Ascending aorta (tissue), 2 donors: ENCODE measurements at regions not wholly inside any gene's neighbourhood (a gene's known extent, or its start where the extent isn't known, plus 50 kb on each side); places are given as distances from the start of the nearest gene placed in this dataset.

Experiments
- DNase-seq, 2 donors: peaks; one replicate each; pipeline ENCODE4 v3.0.0-alpha.2; 2019; ENCODE audit warnings: low spot score in 2 of 2
- H3K27ac ChIP-seq, 2 donors: fragments of 200-600 bp; sonication (generic); one replicate each; pipeline ENCODE4 v1.5.1; 2016 to 2017; ENCODE audit warnings: mild to moderate bottlenecking in 1 of 2
- H3K27me3 ChIP-seq: fragments of 200-600 bp; sonication (generic); one replicate; pipeline ENCODE4 v1.5.1; 2017
- H3K36me3 ChIP-seq, 2 donors: fragments of 200-600 bp; sonication (generic); one replicate each; pipeline ENCODE4 v1.5.1; 2016
- H3K4me1 ChIP-seq, 2 donors: fragments of 200-600 bp; sonication (generic); one replicate each; pipeline ENCODE4 v1.5.1; 2016 to 2017; ENCODE audit warnings: mild to moderate bottlenecking in 1 of 2
- H3K4me3 ChIP-seq, 2 donors: fragments of 200-600 bp; sonication (generic); one replicate each; pipeline ENCODE4 v1.5.1; 2016 to 2017; ENCODE audit warnings: mild to moderate bottlenecking in 1 of 2
- H3K9me3 ChIP-seq, 2 donors: fragments of 200-600 bp; sonication (generic); one replicate each; pipeline ENCODE4 v1.5.1; 2016
- intact Hi-C: fragments of 100-400 bp; cut with DNase I; formaldehyde crosslinking; loops from one replicate; pipeline ENCODE4 v1.15.1; 2023
- TF ChIP-seq, protein P1 (sequence below), 3 experiments: fragments of 200-600 bp in 2 of 3; fragments of 450-650 bp in 1 of 3; sonication (generic) in 2 of 3; IDR thresholded peaks; one replicate each; pipeline ENCODE4 v1.5.1; 2016 to 2019; ENCODE audit warnings: antibody characterized with exemption in 3 of 3, mild to moderate bottlenecking in 1 of 3, moderate library complexity in 1 of 3

DNA sequence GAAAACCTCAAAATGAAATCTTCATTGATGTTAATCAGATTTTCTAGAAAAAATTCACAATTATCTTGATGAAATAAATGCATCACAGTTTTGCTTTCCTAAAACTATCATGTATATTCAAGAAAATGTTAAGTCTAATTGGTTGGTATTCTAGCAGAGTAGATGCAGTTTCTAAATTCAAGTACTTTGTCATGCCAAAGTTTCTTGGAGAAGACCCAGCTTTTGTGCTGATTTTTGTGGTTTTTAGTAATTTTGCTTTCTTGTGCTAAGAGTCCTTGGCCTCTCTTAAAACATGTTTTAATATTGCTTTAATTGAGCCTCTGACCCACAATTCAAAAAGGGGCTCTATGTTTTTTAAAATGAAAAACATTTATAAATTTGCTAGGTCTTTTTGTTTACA, 924.8 kb upstream of the PTPRD start:
- no peak for DNase-seq
- Histone ChIP-seq H3K9me3 (no peaks in the 10 kb centered on the region), H3K27me3 (no peaks in the 10 kb centered on the region), H3K27ac (no peak overlapping the region), H3K36me3 (no peaks in the 10 kb centered on the region), H3K4me1 (no peaks in the 10 kb centered on the region), H3K4me3 (no peak overlapping the region)
- intact Hi-C loops = loop anchor here (5.0 kb wide), 1 partner anchor 35 kb away; no protein-coding TSS in a partner anchor
- TF ChIP-seq, protein P1, sequence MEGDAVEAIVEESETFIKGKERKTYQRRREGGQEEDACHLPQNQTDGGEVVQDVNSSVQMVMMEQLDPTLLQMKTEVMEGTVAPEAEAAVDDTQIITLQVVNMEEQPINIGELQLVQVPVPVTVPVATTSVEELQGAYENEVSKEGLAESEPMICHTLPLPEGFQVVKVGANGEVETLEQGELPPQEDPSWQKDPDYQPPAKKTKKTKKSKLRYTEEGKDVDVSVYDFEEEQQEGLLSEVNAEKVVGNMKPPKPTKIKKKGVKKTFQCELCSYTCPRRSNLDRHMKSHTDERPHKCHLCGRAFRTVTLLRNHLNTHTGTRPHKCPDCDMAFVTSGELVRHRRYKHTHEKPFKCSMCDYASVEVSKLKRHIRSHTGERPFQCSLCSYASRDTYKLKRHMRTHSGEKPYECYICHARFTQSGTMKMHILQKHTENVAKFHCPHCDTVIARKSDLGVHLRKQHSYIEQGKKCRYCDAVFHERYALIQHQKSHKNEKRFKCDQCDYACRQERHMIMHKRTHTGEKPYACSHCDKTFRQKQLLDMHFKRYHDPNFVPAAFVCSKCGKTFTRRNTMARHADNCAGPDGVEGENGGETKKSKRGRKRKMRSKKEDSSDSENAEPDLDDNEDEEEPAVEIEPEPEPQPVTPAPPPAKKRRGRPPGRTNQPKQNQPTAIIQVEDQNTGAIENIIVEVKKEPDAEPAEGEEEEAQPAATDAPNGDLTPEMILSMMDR (IDR thresholded peaks at IDR 0.05) = no peak

DNA sequence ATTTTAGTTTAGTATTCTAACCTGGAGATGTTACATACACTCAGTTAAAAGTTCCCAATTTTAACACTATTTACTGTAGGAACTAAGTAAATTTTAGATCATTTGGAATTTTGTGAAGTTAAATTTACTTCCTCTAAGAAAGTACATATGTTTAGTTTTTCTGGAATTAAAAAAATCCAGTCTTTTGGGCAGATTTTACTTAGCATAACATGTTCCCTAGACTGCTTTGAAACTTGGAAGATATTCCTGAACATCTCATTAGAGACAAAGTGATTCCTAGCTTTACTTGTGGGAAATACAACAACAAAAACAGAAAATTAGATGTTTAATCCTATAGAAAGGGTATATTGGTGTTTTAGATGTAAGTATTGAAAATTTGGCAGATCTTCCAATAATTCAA, 930.0 kb upstream of the PTPRD start:
- H3K4me3 ChIP-seq = no peak overlapping the region
- no peak for DNase-seq
- H3K36me3 ChIP-seq = no peaks in the 10 kb centered on the region
- no peaks in the 10 kb centered on the region for H3K9me3 ChIP-seq
- H3K27me3 ChIP-seq = no peaks in the 10 kb centered on the region
- intact Hi-C loops = no loop called here
- H3K4me1 ChIP-seq = no peaks in the 10 kb centered on the region
- TF ChIP-seq, protein P1 (IDR thresholded peaks at IDR 0.05) = no peak
- H3K27ac ChIP-seq = no peak overlapping the region

- no peaks in the 10 kb centered on the region for H3K9me3 ChIP-seq
- H3K27me3 ChIP-seq = no peaks in the 10 kb centered on the region
- DNase-seq = no peak
- TF ChIP-seq, protein P1 (IDR thresholded peaks at IDR 0.05) = no peak
- H3K4me3 ChIP-seq = no peak overlapping the region
- no peak overlapping the region for H3K27ac ChIP-seq
- intact Hi-C loops = no loop called here
- no peaks in the 10 kb centered on the region for H3K4me1 ChIP-seq
- H3K36me3 ChIP-seq = no peaks in the 10 kb centered on the region
Measured at GRCh38 chr9:11546231-11546630, 933.4 kb upstream of the PTPRD start.

GRCh38 chr9:11549311-11549794, 936.6 kb upstream of the PTPRD start:
- Histone ChIP-seq H3K36me3 (no peaks in the 10 kb centered on the region), H3K4me1 (no peaks in the 10 kb centered on the region), H3K27ac (no peak overlapping the region), H3K4me3 (no peak overlapping the region), H3K9me3 (no peaks in the 10 kb centered on the region), H3K27me3 (no peaks in the 10 kb centered on the region)
- TF ChIP-seq, protein P1 (IDR thresholded peaks at IDR 0.05) = no peak
- intact Hi-C loops = no loop called here
- DNase-seq = no peak

DNA sequence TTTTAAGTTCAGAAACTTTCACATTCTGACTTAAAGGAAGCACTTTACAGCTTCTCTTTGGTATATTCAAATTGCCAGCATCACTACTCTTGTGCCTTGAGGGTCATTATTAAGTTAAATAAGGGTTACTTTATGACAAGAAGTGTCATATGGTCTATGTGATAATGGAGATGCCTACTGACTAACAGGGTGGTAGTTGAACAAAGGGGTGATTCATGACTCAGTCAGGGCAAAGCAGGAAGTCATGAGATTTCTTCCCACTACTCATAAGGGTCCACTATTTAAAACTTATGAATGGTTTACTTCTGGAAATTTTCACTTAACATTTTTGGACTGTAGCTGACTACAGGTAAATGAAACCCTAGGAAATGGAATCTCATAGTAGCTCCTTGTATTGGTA, 938.3 kb upstream of the PTPRD start:
- H3K27me3 ChIP-seq = no peaks in the 10 kb centered on the region
- intact Hi-C loops = no loop called here
- no peak for DNase-seq

More for the DNA sequence above, 938.3 kb upstream of the PTPRD start:
- Histone ChIP-seq H3K27ac (no peak overlapping the region), H3K36me3 (no peaks in the 10 kb centered on the region), H3K9me3 (no peaks in the 10 kb centered on the region), H3K4me3 (no peak overlapping the region), H3K4me1 (no peaks in the 10 kb centered on the region)
- TF ChIP-seq, protein P1 (IDR thresholded peaks at IDR 0.05) = no peak
